ENCODE measurements at regions not wholly inside any gene's neighbourhood (a gene's known extent, or its start where the extent isn't known, plus 50 kb on each side); places are given as distances from the start of the nearest gene placed in this dataset.

DNA sequence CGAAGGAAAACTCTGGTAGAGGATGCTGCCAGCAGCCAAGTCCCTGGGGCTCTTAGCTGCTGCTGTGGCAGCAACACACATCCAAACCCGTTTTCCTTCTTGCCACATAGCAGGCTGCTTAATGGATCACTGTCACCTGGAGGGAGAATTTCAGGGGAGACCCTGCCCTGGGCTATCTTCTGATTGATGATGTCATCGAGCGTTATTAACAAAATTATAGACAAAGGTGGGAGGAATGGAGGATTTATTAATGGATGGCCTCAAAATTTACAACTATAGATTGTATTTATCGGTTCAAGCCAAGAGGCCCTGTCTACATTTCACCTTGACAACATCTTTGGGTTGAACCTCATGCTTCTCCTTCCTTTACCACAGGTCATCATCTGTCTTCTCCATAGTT, 120.8 kb upstream of the PZP start:
- H3K56ac ChIP-seq (ENCODE audit: extremely low read depth, insufficient read depth, low read length) = no peak overlapping the region
- TF ChIP-seq RAD21 (IDR thresholded peaks at IDR 0.05; ENCODE audit: low read length) (no peak), CEBPB (IDR thresholded peaks at IDR 0.05; ENCODE audit: low read depth, low read length) (no peak), NFE2L2 (IDR thresholded peaks at IDR 0.05; ENCODE audit: low read depth, low read length) (no peak), BHLHE40 (IDR thresholded peaks at IDR 0.05; ENCODE audit: low read depth, low read length) (no peak), SMC3 (IDR thresholded peaks at IDR 0.05; ENCODE audit: low read depth, low read length) (no peak), MAZ (IDR thresholded peaks at IDR 0.05; ENCODE audit: borderline replicate concordance, low read depth, low read length) (no peak), POLR2A (IDR thresholded peaks at IDR 0.05; ENCODE audit: low read depth, low read length) (no peak), CHD1 (IDR thresholded peaks at IDR 0.05; ENCODE audit: low read depth, low read length) (no peak), RCOR1 (IDR thresholded peaks at IDR 0.05; ENCODE audit: insufficient replicate concordance, low read length) (no peak)
- no peaks in the 10 kb centered on the region for H3K9me3 ChIP-seq (ENCODE audit: control insufficient read depth, insufficient read depth, low read length)
- no peak overlapping the region for H4K5ac ChIP-seq (ENCODE audit: low read depth, low read length)
- BruUV-seq (replicated peaks) = no TSS peak
- H4K8ac ChIP-seq (ENCODE audit: low read depth in 2 of 2, low read length in 2 of 2) = no peak overlapping the region
- intact Hi-C loops (cut with micrococcal nuclease) (no loop called here), dilution Hi-C loops (cut with HindIII; ENCODE audit: low sequenced_read_pairs, unreplicated experiment) (no loop called here), in situ Hi-C loops (cut with MboI; ENCODE audit: low sequenced_read_pairs) (loop anchor here (25.0 kb wide), 3 partner anchors 133 to 383 kb away; no protein-coding TSS in a partner anchor)
- H2BK5ac ChIP-seq (ENCODE audit: low read depth, low read length, poor library complexity, severe bottlenecking) = no peak overlapping the region
- H4K91ac ChIP-seq (ENCODE audit: insufficient read depth, low read depth, low read length) = no peak overlapping the region
- no peaks in the 10 kb centered on the region for H3K9me1 ChIP-seq (ENCODE audit: insufficient read depth, low read length)
- ChIA-PET POLR2A (ENCODE audit: unreplicated experiment) (no interaction called here), CTCF (no interaction called here)
- WGBS, 2 experiments (ENCODE audit: extremely low coverage in 2 of 2, insufficient read length in 1 of 2) = no CpG with 5 or more reads among the region's 5 CpGs
- peaks cover 3% of the 10 kb centered on the region; the same call in 1 of the 2 replicates for H3K4me1 ChIP-seq (ENCODE audit: control insufficient read depth, insufficient read depth, low read length)
- no peak for DNase-seq
- no peak overlapping the region for H3K14ac ChIP-seq (replicated peaks; ENCODE audit: low read depth, low read length)
- H2BK20ac ChIP-seq (ENCODE audit: low read depth, low read length) = no peak overlapping the region
- H2BK15ac ChIP-seq (ENCODE audit: low read depth, low read length) = no peak overlapping the region
- no peak overlapping the region for H3K4ac ChIP-seq (ENCODE audit: low read depth, low read length)
- ATAC-seq (ENCODE audit: low read depth) = no peak
- no peak overlapping the region for H3K4me2 ChIP-seq (ENCODE audit: low read depth, low read length)
- no peak overlapping the region for H3K18ac ChIP-seq (ENCODE audit: low read depth, low read length)
- H3K79me1 ChIP-seq (ENCODE audit: low read depth in 1 of 2, low read length in 2 of 2) = no peaks in the 10 kb centered on the region
- H3K4me3 ChIP-seq (ENCODE audit: insufficient read depth, low read depth, low read length) = no peak overlapping the region
- H3K27ac ChIP-seq (ENCODE audit: insufficient read depth, low read length) = no peak overlapping the region
- H2BK120ac ChIP-seq (ENCODE audit: low read depth, low read length) = no peak overlapping the region
- no peaks in the 10 kb centered on the region for H3K36me3 ChIP-seq (ENCODE audit: control insufficient read depth, insufficient read depth, low read length)
- H2AK9ac ChIP-seq (replicated peaks; ENCODE audit: low read depth, low read length, poor library complexity) = no peak overlapping the region
- no peaks in the 10 kb centered on the region for H4K20me1 ChIP-seq (ENCODE audit: insufficient read depth, low read length)
- H2AFZ ChIP-seq (replicated peaks; ENCODE audit: low read length, poor library complexity) = no peak overlapping the region
- H3K9ac ChIP-seq (ENCODE audit: low read depth, low read length) = no peak overlapping the region
- H3K23ac ChIP-seq (ENCODE audit: low read depth, low read length) = no peak overlapping the region
- peaks cover 5% of the 10 kb centered on the region; the same call in 1 of the 2 replicates for H3K27me3 ChIP-seq (ENCODE audit: control insufficient read depth, insufficient read depth, low read length)
- H2AK5ac ChIP-seq (ENCODE audit: low read depth, low read length) = no peak overlapping the region
